ENCODE measurements at regions not wholly inside any gene's neighbourhood (a gene's known extent, or its start where the extent isn't known, plus 50 kb on each side); places are given as distances from the start of the nearest gene placed in this dataset.
A peak's percentile ranks its signal among the peaks of the same experiment; 100 is the strongest.
"Not testable (repeated sequence)": the region's sequence is repeated elsewhere in the genome, so short reads cannot be mapped to it uniquely, and the experiment has no call there.

GRCh38 chr21:10346933-10347615, 174.3 kb upstream of the TPTE start:
- peaks cover 0 to 27% (median 0%) of the 10 kb centered on the region in 4 donors for H3K27me3 ChIP-seq
- DNase-seq (ENCODE audit: extremely low spot score) = peak; percentile 93
- H3K27ac ChIP-seq (replicated peaks in 1 of 4); H3K4me3 ChIP-seq; H3K36me3 ChIP-seq; H3K4me1 ChIP-seq; intact Hi-C loops (cut with DNase I): not testable (repeated sequence)
- 60% methylated on average over 3 of the region's 3 CpGs for WGBS
- peaks cover 0 to 55% (median 36%) of the 10 kb centered on the region in 4 donors for H3K9me3 ChIP-seq

GRCh38 chr21:10347675-10348074, 173.7 kb upstream of the TPTE start:
- H3K36me3 ChIP-seq; H3K4me3 ChIP-seq; H3K27ac ChIP-seq (replicated peaks in 1 of 4); intact Hi-C loops (cut with DNase I); H3K4me1 ChIP-seq: not testable (repeated sequence)
- H3K27me3 ChIP-seq = peaks cover 0 to 27% (median 0%) of the 10 kb centered on the region in 4 donors
- DNase-seq (ENCODE audit: extremely low spot score) = peak; percentile 93
- H3K9me3 ChIP-seq = peaks cover 0 to 59% (median 36%) of the 10 kb centered on the region in 4 donors
- WGBS = 77% methylated on average over 7 of the region's 7 CpGs

GRCh38 chr21:10348150-10348549, 173.2 kb upstream of the TPTE start:
- not testable (repeated sequence) for DNase-seq (ENCODE audit: extremely low spot score)
- 41% methylated on average over 3 of the region's 3 CpGs for WGBS

GRCh38 chr21:10354851-10355578, 166.4 kb upstream of the TPTE start:
- H3K9me3 ChIP-seq = peaks cover 0 to 44% (median 29%) of the 10 kb centered on the region in 4 donors
- 21% methylated on average over 5 of the region's 5 CpGs for WGBS
- peak; percentile 89 for DNase-seq (ENCODE audit: extremely low spot score)

More at GRCh38 chr21:10348150-10348549, 173.2 kb upstream of the TPTE start:
- H3K27ac ChIP-seq (replicated peaks in 1 of 4); H3K36me3 ChIP-seq; H3K4me1 ChIP-seq; H3K4me3 ChIP-seq; intact Hi-C loops (cut with DNase I): not testable (repeated sequence)
- H3K9me3 ChIP-seq = peaks cover 0 to 61% (median 37%) of the 10 kb centered on the region in 4 donors
- H3K27me3 ChIP-seq = peaks cover 0 to 25% (median 0%) of the 10 kb centered on the region in 4 donors

GRCh38 chr21:10359120-10359519, 162.3 kb upstream of the TPTE start:
- peak; percentile 90 for DNase-seq (ENCODE audit: extremely low spot score)
- H3K4me3 ChIP-seq; H3K4me1 ChIP-seq; H3K36me3 ChIP-seq; H3K27ac ChIP-seq (replicated peaks in 1 of 4); intact Hi-C loops (cut with DNase I): not testable (repeated sequence)
- WGBS = 68% methylated on average over 2 of the region's 2 CpGs
- Histone ChIP-seq H3K9me3 (peaks cover 0 to 25% (median 16%) of the 10 kb centered on the region in 4 donors), H3K27me3 (peaks cover 0 to 12% (median 0%) of the 10 kb centered on the region in 4 donors)

More at GRCh38 chr21:10354851-10355578, 166.4 kb upstream of the TPTE start:
- H3K27me3 ChIP-seq; intact Hi-C loops (cut with DNase I); H3K4me1 ChIP-seq; H3K27ac ChIP-seq (replicated peaks in 1 of 4); H3K4me3 ChIP-seq; H3K36me3 ChIP-seq: not testable (repeated sequence)

- Histone ChIP-seq H3K27me3 (peaks cover 0 to 12% (median 0%) of the 10 kb centered on the region in 4 donors), H3K9me3 (peaks cover 0 to 18% (median 11%) of the 10 kb centered on the region in 4 donors)
- H3K36me3 ChIP-seq; H3K27ac ChIP-seq (replicated peaks in 1 of 4); H3K4me3 ChIP-seq; intact Hi-C loops (cut with DNase I); H3K4me1 ChIP-seq: not testable (repeated sequence)
- 56% methylated on average over 4 of the region's 4 CpGs for WGBS
- DNase-seq (ENCODE audit: extremely low spot score) = peak; percentile 93
Observed at GRCh38 chr21:10359911-10360310, 161.5 kb upstream of the TPTE start.

- Histone ChIP-seq H3K9me3 (peaks cover 0 to 11% (median 5%) of the 10 kb centered on the region in 4 donors), H3K27me3 (peaks cover 0 to 12% (median 0%) of the 10 kb centered on the region in 4 donors)
- H3K4me3 ChIP-seq; intact Hi-C loops (cut with DNase I); H3K4me1 ChIP-seq; H3K27ac ChIP-seq (replicated peaks in 1 of 4); H3K36me3 ChIP-seq: not testable (repeated sequence)
- 29% methylated on average over 2 of the region's 3 CpGs for WGBS
- peak; percentile 92 for DNase-seq (ENCODE audit: extremely low spot score)
Observed at GRCh38 chr21:10361214-10361736, 160.1 kb upstream of the TPTE start.

- H3K4me1 ChIP-seq; H3K27ac ChIP-seq (replicated peaks in 1 of 4); H3K9me3 ChIP-seq; H3K36me3 ChIP-seq; H3K4me3 ChIP-seq; intact Hi-C loops (cut with DNase I): not testable (repeated sequence)
- WGBS = 64% methylated on average over 9 of the region's 9 CpGs
- DNase-seq (ENCODE audit: extremely low spot score) = peak; percentile 93
- H3K27me3 ChIP-seq = peaks cover 0 to 12% (median 0%) of the 10 kb centered on the region in 4 donors
Observed at GRCh38 chr21:10362816-10363215, 158.6 kb upstream of the TPTE start.

- peak; percentile 92 for DNase-seq (ENCODE audit: extremely low spot score)
- peaks cover 0 to 12% (median 0%) of the 10 kb centered on the region in 4 donors for H3K27me3 ChIP-seq
- intact Hi-C loops (cut with DNase I); H3K4me3 ChIP-seq; H3K36me3 ChIP-seq; H3K27ac ChIP-seq (replicated peaks in 1 of 4); H3K4me1 ChIP-seq; H3K9me3 ChIP-seq: not testable (repeated sequence)
Observed at GRCh38 chr21:10363321-10363720, 158.1 kb upstream of the TPTE start.

- H3K4me1 ChIP-seq; DNase-seq (ENCODE audit: extremely low spot score); H3K27ac ChIP-seq (replicated peaks in 1 of 4); H3K36me3 ChIP-seq; H3K9me3 ChIP-seq; intact Hi-C loops (cut with DNase I); H3K4me3 ChIP-seq: not testable (repeated sequence)
- WGBS = 49% methylated on average over 8 of the region's 11 CpGs
- peaks cover 0 to 12% (median 0%) of the 10 kb centered on the region in 4 donors for H3K27me3 ChIP-seq
Observed at GRCh38 chr21:10366210-10366609, 155.2 kb upstream of the TPTE start.

- H3K27me3 ChIP-seq; intact Hi-C loops (cut with DNase I); H3K4me3 ChIP-seq; H3K36me3 ChIP-seq; H3K4me1 ChIP-seq; H3K27ac ChIP-seq (replicated peaks in 1 of 4); H3K9me3 ChIP-seq: not testable (repeated sequence)
- DNase-seq (ENCODE audit: extremely low spot score) = peak; percentile 84
- WGBS = 65% methylated on average over 7 of the region's 8 CpGs
Observed at GRCh38 chr21:10367586-10367985, 153.8 kb upstream of the TPTE start.

- H3K27ac ChIP-seq (replicated peaks in 1 of 4); H3K4me1 ChIP-seq; H3K9me3 ChIP-seq; intact Hi-C loops (cut with DNase I); H3K36me3 ChIP-seq; H3K27me3 ChIP-seq; H3K4me3 ChIP-seq: not testable (repeated sequence)
- WGBS = 70% methylated on average over 16 of the region's 16 CpGs
- DNase-seq (ENCODE audit: extremely low spot score) = peak; percentile 94
Observed at GRCh38 chr21:10368323-10368798, 153.0 kb upstream of the TPTE start.

Measured in esophagus muscularis mucosa (tissue), 4 donors.